Uterus (tissue), 2 donors: ENCODE measurements at regions not wholly inside any gene's neighbourhood (a gene's known extent, or its start where the extent isn't known, plus 50 kb on each side); places are given as distances from the start of the nearest gene placed in this dataset.

Experiments
- POLR2A ChIP-seq, 2 donors: fragments of 450-650 bp; IDR thresholded peaks; one replicate each; pipeline ENCODE4 v1.6.1; 2016; ENCODE audit warnings: antibody characterized with exemption in 2 of 2, mild to moderate bottlenecking in 1 of 2, moderate library complexity in 1 of 2
- TF ChIP-seq, protein P1 (sequence below), 4 experiments: fragments of 200-600 bp in 2 of 4; fragments of 450-650 bp in 2 of 4; sonication (generic) in 2 of 4; IDR thresholded peaks; one replicate each; pipeline ENCODE4 v1.5.1; 2016 to 2019; ENCODE audit warnings: antibody characterized with exemption in 4 of 4, mild to moderate bottlenecking in 2 of 4, moderate library complexity in 1 of 4

DNA sequence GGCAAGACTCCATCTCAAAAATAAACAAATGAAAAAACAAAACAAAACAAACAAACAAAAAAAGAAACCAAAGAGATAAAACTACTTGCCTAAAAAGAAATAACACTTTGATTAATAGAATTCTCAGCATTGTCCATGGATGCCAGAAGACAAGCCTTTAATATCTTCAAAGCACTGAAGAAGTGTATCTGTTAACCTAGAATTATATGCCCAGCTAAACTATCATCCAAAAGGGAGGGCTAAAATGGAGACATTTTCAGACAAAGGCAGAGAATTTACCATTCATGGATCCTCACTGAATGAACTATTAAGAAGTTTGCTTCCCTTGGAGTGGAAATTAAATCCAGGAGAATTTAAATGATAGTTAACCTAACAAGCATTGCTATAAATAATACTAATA lies 130.1 kb upstream of the SEC14L1 start:
- TF ChIP-seq, protein P1, sequence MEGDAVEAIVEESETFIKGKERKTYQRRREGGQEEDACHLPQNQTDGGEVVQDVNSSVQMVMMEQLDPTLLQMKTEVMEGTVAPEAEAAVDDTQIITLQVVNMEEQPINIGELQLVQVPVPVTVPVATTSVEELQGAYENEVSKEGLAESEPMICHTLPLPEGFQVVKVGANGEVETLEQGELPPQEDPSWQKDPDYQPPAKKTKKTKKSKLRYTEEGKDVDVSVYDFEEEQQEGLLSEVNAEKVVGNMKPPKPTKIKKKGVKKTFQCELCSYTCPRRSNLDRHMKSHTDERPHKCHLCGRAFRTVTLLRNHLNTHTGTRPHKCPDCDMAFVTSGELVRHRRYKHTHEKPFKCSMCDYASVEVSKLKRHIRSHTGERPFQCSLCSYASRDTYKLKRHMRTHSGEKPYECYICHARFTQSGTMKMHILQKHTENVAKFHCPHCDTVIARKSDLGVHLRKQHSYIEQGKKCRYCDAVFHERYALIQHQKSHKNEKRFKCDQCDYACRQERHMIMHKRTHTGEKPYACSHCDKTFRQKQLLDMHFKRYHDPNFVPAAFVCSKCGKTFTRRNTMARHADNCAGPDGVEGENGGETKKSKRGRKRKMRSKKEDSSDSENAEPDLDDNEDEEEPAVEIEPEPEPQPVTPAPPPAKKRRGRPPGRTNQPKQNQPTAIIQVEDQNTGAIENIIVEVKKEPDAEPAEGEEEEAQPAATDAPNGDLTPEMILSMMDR (IDR thresholded peaks at IDR 0.05) = no peak
- no peak for TF ChIP-seq POLR2A (IDR thresholded peaks at IDR 0.05)
